ENCODE measurements at regions not wholly inside any gene's neighbourhood (a gene's known extent, or its start where the extent isn't known, plus 50 kb on each side); places are given as distances from the start of the nearest gene placed in this dataset.
"Not testable (repeated sequence)": the region's sequence is repeated elsewhere in the genome, so short reads cannot be mapped to it uniquely, and the experiment has no call there.

GRCh38 chr18:49731860-49732311 is 81.4 kb downstream of the ACAA2 start:
- DNase-seq (ENCODE audit: low spot score): no peak

- DNase-seq (ENCODE audit: low spot score): no peak
Observed at GRCh38 chr18:49731421-49731841, 81.9 kb downstream of the ACAA2 start.

GRCh38 chr18:49730951-49731391 is 82.4 kb downstream of the ACAA2 start:
- DNase-seq (ENCODE audit: low spot score): no peak

GRCh38 chr18:49728542-49728941 is 84.8 kb downstream of the ACAA2 start:
- DNase-seq (ENCODE audit: low spot score): peak; percentile 53

- DNase-seq (ENCODE audit: low spot score): no peak
Observed at GRCh38 chr18:49727816-49728215, 85.5 kb downstream of the ACAA2 start.

- DNase-seq (ENCODE audit: low spot score): no peak
Observed at GRCh38 chr18:49726675-49726963, 86.7 kb downstream of the ACAA2 start.

GRCh38 chr18:49725809-49726674 is 87.3 kb downstream of the ACAA2 start:
- peak; percentile 2 for DNase-seq (ENCODE audit: low spot score)

GRCh38 chr18:49723648-49724180 is 89.6 kb downstream of the ACAA2 start:
- DNase-seq (ENCODE audit: low spot score): peak; percentile 42

GRCh38 chr18:49722477-49722876 is 90.9 kb downstream of the ACAA2 start:
- DNase-seq (ENCODE audit: low spot score): no peak

GRCh38 chr18:49721981-49722380 is 91.4 kb downstream of the ACAA2 start:
- DNase-seq (ENCODE audit: low spot score): no peak

- DNase-seq (ENCODE audit: low spot score): not testable (repeated sequence)
Observed at GRCh38 chr18:49720944-49721343, 92.4 kb downstream of the ACAA2 start.

GRCh38 chr18:49717617-49718016 is 95.7 kb downstream of the ACAA2 start:
- DNase-seq (ENCODE audit: low spot score): no peak

GRCh38 chr18:49716035-49716434 is 97.3 kb downstream of the ACAA2 start:
- DNase-seq (ENCODE audit: low spot score): no peak

- no peak for DNase-seq (ENCODE audit: low spot score)
Observed at GRCh38 chr18:49709347-49709690, 104.0 kb downstream of the ACAA2 start.

- no peak for DNase-seq (ENCODE audit: low spot score)
Observed at GRCh38 chr18:49708662-49709346, 104.5 kb downstream of the ACAA2 start.

GRCh38 chr18:49707599-49707998 is 105.7 kb downstream of the ACAA2 start:
- DNase-seq (ENCODE audit: low spot score): no peak

- DNase-seq (ENCODE audit: low spot score): no peak
Observed at GRCh38 chr18:49704334-49704733, 109.0 kb downstream of the ACAA2 start.

- no peak for DNase-seq (ENCODE audit: low spot score)
Observed at GRCh38 chr18:49701190-49701589, 112.1 kb downstream of the ACAA2 start.

- DNase-seq (ENCODE audit: low spot score): no peak
Observed at GRCh38 chr18:49699303-49699702, 114.0 kb downstream of the ACAA2 start.

- DNase-seq (ENCODE audit: low spot score): no peak
Observed at GRCh38 chr18:49698525-49699025, 114.8 kb downstream of the ACAA2 start.

- DNase-seq (ENCODE audit: low spot score): no peak
Observed at GRCh38 chr18:49697757-49698524, 115.4 kb downstream of the ACAA2 start.

- DNase-seq (ENCODE audit: low spot score): no peak
Observed at GRCh38 chr18:49697049-49697448, 116.3 kb downstream of the ACAA2 start.
